CD14-positive monocyte (primary cell): ENCODE measurements at regions not wholly inside any gene's neighbourhood (a gene's known extent, or its start where the extent isn't known, plus 50 kb on each side); places are given as distances from the start of the nearest gene placed in this dataset.

ENCODE experiments used
- DNase-seq, 3 donors: peaks; one replicate each; pipeline ENCODE4 v3.0.0-alpha.2; 2011 to 2022
- H2AFZ ChIP-seq: 2 replicates; pipeline ENCODE4 v1.6.0; 2012; ENCODE audit warnings: mild to moderate bottlenecking, low read depth, low read length, inconsistent platforms; ENCODE audit not compliant: insufficient read depth, poor library complexity, severe bottlenecking
- H3K27ac ChIP-seq, 2 donors: 1 replicate in 1 of 2; 2 replicates in 1 of 2; pipeline ENCODE4 v1.5.1; 2012 to 2013; ENCODE audit warnings: low read length in 2 of 2, control low read depth in 1 of 2, inconsistent platforms in 1 of 2, low read depth in 1 of 2, mild to moderate bottlenecking in 1 of 2
- H3K27me3 ChIP-seq, 2 donors: one replicate each; pipeline versions ENCODE4 v1.6.0 to v1.6.1; 2011 to 2013; ENCODE audit warnings: low read length in 2 of 2; ENCODE audit not compliant: control insufficient read depth in 2 of 2, insufficient read depth in 2 of 2
- H3K36me3 ChIP-seq, 2 donors: replicated peaks in 1 of 2; 1 replicate in 1 of 2; 2 replicates in 1 of 2; pipeline versions ENCODE4 v1.5.1 to v1.6.1; 2012 to 2013; ENCODE audit warnings: low read length in 2 of 2, control low read depth in 1 of 2, inconsistent platforms in 1 of 2, mild to moderate bottlenecking in 1 of 2; ENCODE audit not compliant: insufficient read depth in 2 of 2, control insufficient read depth in 1 of 2
- H3K4me1 ChIP-seq, 2 donors: 1 replicate in 1 of 2; 2 replicates in 1 of 2; pipeline versions ENCODE4 v1.5.1 to v1.6.1; 2012 to 2013; ENCODE audit warnings: low read length in 2 of 2, control low read depth in 1 of 2, inconsistent platforms in 1 of 2, mild to moderate bottlenecking in 1 of 2, moderate library complexity in 1 of 2; ENCODE audit not compliant: insufficient read depth in 2 of 2, control insufficient read depth in 1 of 2
- H3K4me2 ChIP-seq: replicated peaks from 2 replicates; pipeline ENCODE3; 2012; ENCODE audit warnings: low read length, moderate library complexity, mild to moderate bottlenecking; ENCODE audit not compliant: poor library complexity, severe bottlenecking; ENCODE audit errors: extremely low read depth
- H3K4me3 ChIP-seq, 3 experiments: fragments of 200-600 bp in 1 of 3; sonication (generic) in 1 of 3; replicated peaks in 1 of 3; 1 replicate in 2 of 3; 2 replicates in 1 of 3; pipeline ENCODE4 v1.5.1; 2011 to 2013; ENCODE audit warnings: low read length in 3 of 3, mild to moderate bottlenecking in 3 of 3, control low read depth in 2 of 3, low read depth in 2 of 3, inconsistent platforms in 1 of 3, moderate library complexity in 1 of 3
- H3K79me2 ChIP-seq: 2 replicates; pipeline ENCODE4 v1.6.0; 2012; ENCODE audit warnings: mild to moderate bottlenecking, control low read depth, inconsistent platforms, low read length, moderate library complexity; ENCODE audit not compliant: insufficient read depth
- H3K9ac ChIP-seq: 2 replicates; pipeline ENCODE4 v1.6.0; 2017; ENCODE audit warnings: low read length, mild to moderate bottlenecking; ENCODE audit not compliant: insufficient read depth, poor library complexity, severe bottlenecking
- H3K9me3 ChIP-seq, 2 donors: replicated peaks in 1 of 2; 1 replicate in 1 of 2; 2 replicates in 1 of 2; pipeline versions ENCODE4 v1.5.1 to v1.6.1; 2012 to 2013; ENCODE audit warnings: low read length in 2 of 2, control low read depth in 1 of 2; ENCODE audit not compliant: control insufficient read depth in 1 of 2, insufficient read depth in 1 of 2
- H4K20me1 ChIP-seq: 2 replicates; pipeline ENCODE4 v1.6.0; 2012; ENCODE audit warnings: mild to moderate bottlenecking, low read length, control low read depth, moderate library complexity; ENCODE audit not compliant: insufficient read depth
- H3K27ac Mint-ChIP-seq, 7 donors: one replicate each; pipeline ENCODE4 v1.8.0; 2020; ENCODE audit warnings: mild to moderate bottlenecking in 7 of 7, mixed read lengths in 7 of 7, moderate library complexity in 6 of 7, inconsistent platforms in 2 of 7
- H3K27me3 Mint-ChIP-seq, 3 donors: one replicate each; pipeline ENCODE4 v1.8.0; 2021 to 2022; ENCODE audit warnings: low read depth in 3 of 3, mild to moderate bottlenecking in 3 of 3, mixed read lengths in 3 of 3, moderate library complexity in 3 of 3, inconsistent platforms in 1 of 3
- H3K36me3 Mint-ChIP-seq, 2 donors: one replicate each; pipeline ENCODE4 v1.8.0; 2020; ENCODE audit warnings: mixed read lengths in 2 of 2, inconsistent platforms in 1 of 2, mild to moderate bottlenecking in 1 of 2
- H3K4me1 Mint-ChIP-seq: one replicate; pipeline ENCODE4 v1.8.0; 2020; ENCODE audit warnings: mild to moderate bottlenecking, mixed read lengths
- H3K4me3 Mint-ChIP-seq, 2 donors: one replicate each; pipeline ENCODE4 v1.8.0; 2020; ENCODE audit warnings: mild to moderate bottlenecking in 2 of 2, mixed read lengths in 2 of 2, moderate library complexity in 1 of 2
- H3K9me3 Mint-ChIP-seq, 7 donors: one replicate each; pipeline ENCODE4 v1.8.0; 2020 to 2022; ENCODE audit warnings: mixed read lengths in 7 of 7, mild to moderate bottlenecking in 6 of 7, moderate library complexity in 6 of 7, inconsistent platforms in 2 of 7
- CTCF ChIP-seq: fragments of 200-600 bp; IDR thresholded peaks from one replicate; pipeline ENCODE4 v1.8.0; 2022; ENCODE audit warnings: antibody characterized with exemption, mild to moderate bottlenecking
- WGBS: methylation state at CpG from one replicate; pipeline ENCODE4 v1.1.5; 2013; ENCODE audit warnings: missing lambda C conversion rate; ENCODE audit not compliant: insufficient coverage; 5-methylcytosine and 5-hydroxymethylcytosine counted together
- intact Hi-C, 2 donors: fragments of 100-400 bp; cut with micrococcal nuclease; formaldehyde crosslinking; loops; one replicate each; pipeline versions ENCODE4 v1.15.0 to v1.15.1; 2023

GRCh38 chr12:24173067-24173466 is 223.6 kb upstream of the SOX5 start:
- no peak for DNase-seq
- Histone ChIP-seq H3K4me3 (no peak overlapping the region), H3K4me2 (no peak overlapping the region), H3K36me3 (no peaks in the 10 kb centered on the region), H4K20me1 (no peaks in the 10 kb centered on the region), H3K27ac (no peak overlapping the region), H3K27me3 (no peaks in the 10 kb centered on the region), H3K9ac (no peak overlapping the region), H2AFZ (no peak overlapping the region), H3K4me1 (peaks cover 3 to 12% of the 10 kb centered on the region in 2 donors), H3K9me3 (no peaks in the 10 kb centered on the region), H3K79me2 (no peaks in the 10 kb centered on the region)
- peaks cover 11% of the 10 kb centered on the region for H3K4me1 Mint-ChIP-seq
- H3K27ac Mint-ChIP-seq = no peak overlapping the region
- H3K9me3 Mint-ChIP-seq = peaks cover 0 to 7% (median 2%) of the 10 kb centered on the region in 7 donors
- peaks cover 0 to 2% (median 0%) of the 10 kb centered on the region in 3 donors for H3K27me3 Mint-ChIP-seq
- WGBS = 77% methylated on average over 7 of the region's 7 CpGs
- no peak overlapping the region for H3K4me3 Mint-ChIP-seq
- intact Hi-C loops = no loop called here
- H3K36me3 Mint-ChIP-seq = no peaks in the 10 kb centered on the region
- TF ChIP-seq CTCF = no peak

DNA sequence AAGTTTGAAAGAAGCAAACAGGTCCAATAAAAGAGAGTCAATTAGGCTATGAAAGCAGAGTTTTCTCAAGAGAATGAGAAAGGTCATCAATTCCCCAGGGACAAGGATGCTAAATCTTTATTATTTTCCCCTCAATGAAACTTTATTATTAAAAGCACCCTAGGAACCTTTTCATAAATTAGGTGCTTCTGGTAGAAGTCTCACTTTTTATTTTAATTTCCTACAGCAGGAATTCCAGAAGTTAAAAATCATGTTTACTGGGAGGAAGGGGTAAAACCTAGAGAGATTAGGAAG is 223.2 kb upstream of the SOX5 start:
- Mint-ChIP-seq H3K4me1 (peaks cover 11% of the 10 kb centered on the region), H3K4me3 (no peak overlapping the region), H3K27ac (no peak overlapping the region), H3K9me3 (peaks cover 0 to 7% (median 2%) of the 10 kb centered on the region in 7 donors), H3K27me3 (peaks cover 0 to 2% (median 0%) of the 10 kb centered on the region in 3 donors), H3K36me3 (no peaks in the 10 kb centered on the region)
- Histone ChIP-seq H3K9ac (no peak overlapping the region), H4K20me1 (no peaks in the 10 kb centered on the region), H3K4me3 (no peak overlapping the region), H3K36me3 (no peaks in the 10 kb centered on the region), H3K9me3 (no peaks in the 10 kb centered on the region), H3K79me2 (no peaks in the 10 kb centered on the region), H3K27ac (peak overlapping the region in 1 of 2 donors; percentile 17), H3K27me3 (no peaks in the 10 kb centered on the region), H3K4me2 (no peak overlapping the region), H3K4me1 (peaks cover 3 to 12% of the 10 kb centered on the region in 2 donors), H2AFZ (no peak overlapping the region)
- no peak for DNase-seq
- intact Hi-C loops = no loop called here
- TF ChIP-seq CTCF = no peak
